GM19240 (cell line): ENCODE measurements at regions not wholly inside any gene's neighbourhood (a gene's known extent, or its start where the extent isn't known, plus 50 kb on each side); places are given as distances from the start of the nearest gene placed in this dataset.

Source experiments
- DNase-seq: peaks from one replicate; pipeline ENCODE4 v3.0.0; 2011; ENCODE audit warnings: low spot score; ENCODE audit not compliant: insufficient read length

- no peak for DNase-seq
Observed at GRCh38 chr11:70954471-70954870, 297.9 kb downstream of the SHANK2 start.
